ENCODE measurements at regions not wholly inside any gene's neighbourhood (a gene's known extent, or its start where the extent isn't known, plus 50 kb on each side); places are given as distances from the start of the nearest gene placed in this dataset.

- Histone ChIP-seq H3K27me3 (ENCODE audit: insufficient read depth, low read depth) (no peaks in the 10 kb centered on the region), H3K79me2 (ENCODE audit: insufficient read depth, low read depth) (no peaks in the 10 kb centered on the region), H3K27ac (no peak overlapping the region), H3K4me2 (no peak overlapping the region), H4K20me1 (ENCODE audit: insufficient read depth) (no peaks in the 10 kb centered on the region), H3K4me3 (IDR thresholded peaks at IDR 0.05; ENCODE audit: insufficient read depth, low read depth, low read length) (no peak overlapping the region), H2AFZ (ENCODE audit: low read depth) (no peak overlapping the region), H3K4me1 (ENCODE audit: low read depth, poor library complexity, severe bottlenecking) (no peaks in the 10 kb centered on the region), H3K9ac (no peak overlapping the region), H3K36me3 (ENCODE audit: insufficient read depth) (no peaks in the 10 kb centered on the region)
- no peak for TF ChIP-seq CTCF (conservative IDR thresholded peaks at IDR 0.05; ENCODE audit: low read depth, low read length)
Measured at GRCh38 chr5:8749556-8749955, 796.3 kb downstream of the SEMA5A start.

GRCh38 chr5:8750100-8750499 is 795.8 kb downstream of the SEMA5A start:
- no peak overlapping the region for H3K9ac ChIP-seq
- H3K36me3 ChIP-seq (ENCODE audit: insufficient read depth) = no peaks in the 10 kb centered on the region
- H4K20me1 ChIP-seq (ENCODE audit: insufficient read depth) = no peaks in the 10 kb centered on the region
- TF ChIP-seq CTCF (conservative IDR thresholded peaks at IDR 0.05; ENCODE audit: low read depth, low read length) = no peak
- H3K27me3 ChIP-seq (ENCODE audit: insufficient read depth, low read depth) = no peaks in the 10 kb centered on the region
- no peak overlapping the region for H3K27ac ChIP-seq
- H3K4me2 ChIP-seq = no peak overlapping the region
- no peaks in the 10 kb centered on the region for H3K79me2 ChIP-seq (ENCODE audit: insufficient read depth, low read depth)
- no peaks in the 10 kb centered on the region for H3K4me1 ChIP-seq (ENCODE audit: low read depth, poor library complexity, severe bottlenecking)
- H3K4me3 ChIP-seq (IDR thresholded peaks at IDR 0.05; ENCODE audit: insufficient read depth, low read depth, low read length) = no peak overlapping the region
- H2AFZ ChIP-seq (ENCODE audit: low read depth) = no peak overlapping the region

- TF ChIP-seq CTCF (conservative IDR thresholded peaks at IDR 0.05; ENCODE audit: low read depth, low read length) = no peak
- H3K79me2 ChIP-seq (ENCODE audit: insufficient read depth, low read depth) = no peaks in the 10 kb centered on the region
- no peaks in the 10 kb centered on the region for H3K36me3 ChIP-seq (ENCODE audit: insufficient read depth)
- H3K4me3 ChIP-seq (IDR thresholded peaks at IDR 0.05; ENCODE audit: insufficient read depth, low read depth, low read length) = no peak overlapping the region
- H3K27me3 ChIP-seq (ENCODE audit: insufficient read depth, low read depth) = no peaks in the 10 kb centered on the region
- H4K20me1 ChIP-seq (ENCODE audit: insufficient read depth) = no peaks in the 10 kb centered on the region
- H3K27ac ChIP-seq = no peak overlapping the region
- no peak overlapping the region for H2AFZ ChIP-seq (ENCODE audit: low read depth)
- H3K4me1 ChIP-seq (ENCODE audit: low read depth, poor library complexity, severe bottlenecking) = no peaks in the 10 kb centered on the region
- no peak overlapping the region for H3K4me2 ChIP-seq
- H3K9ac ChIP-seq = no peak overlapping the region
Measured at GRCh38 chr5:8751971-8752370, 793.9 kb downstream of the SEMA5A start.

- no peak overlapping the region for H3K27ac ChIP-seq
- no peak overlapping the region for H3K4me2 ChIP-seq
- H4K20me1 ChIP-seq (ENCODE audit: insufficient read depth) = no peaks in the 10 kb centered on the region
- no peak overlapping the region for H3K4me3 ChIP-seq (IDR thresholded peaks at IDR 0.05; ENCODE audit: insufficient read depth, low read depth, low read length)
- H3K36me3 ChIP-seq (ENCODE audit: insufficient read depth) = no peaks in the 10 kb centered on the region
- H2AFZ ChIP-seq (ENCODE audit: low read depth) = no peak overlapping the region
- no peak for TF ChIP-seq CTCF (conservative IDR thresholded peaks at IDR 0.05; ENCODE audit: low read depth, low read length)
- H3K9ac ChIP-seq = no peak overlapping the region
- H3K4me1 ChIP-seq (ENCODE audit: low read depth, poor library complexity, severe bottlenecking) = no peaks in the 10 kb centered on the region
- H3K79me2 ChIP-seq (ENCODE audit: insufficient read depth, low read depth) = no peaks in the 10 kb centered on the region
- H3K27me3 ChIP-seq (ENCODE audit: insufficient read depth, low read depth) = no peaks in the 10 kb centered on the region
Measured at GRCh38 chr5:8752595-8752994, 793.3 kb downstream of the SEMA5A start.

All from KMS-11 (cell line).